AG04449 (cell line): ENCODE measurements at regions not wholly inside any gene's neighbourhood (a gene's known extent, or its start where the extent isn't known, plus 50 kb on each side); places are given as distances from the start of the nearest gene placed in this dataset.

ENCODE experiments used
- CTCF ChIA-PET: fragments of 350-600 bp; formaldehyde crosslinking; extraction: SDS; loops from one replicate; lab custom pipeline; 2021; ENCODE audit warnings: antibody characterized with exemption; lab: Yijun Ruan, JAX
- POLR2A ChIA-PET: fragments of 400-600, 350-600 bp; formaldehyde crosslinking; extraction: SDS; loops from one replicate; lab custom pipeline; 2020; ENCODE audit warnings: antibody characterized with exemption, inconsistent platforms; lab: Yijun Ruan, JAX
- DNase-seq: peaks from one replicate; pipeline ENCODE4 v3.0.0-alpha.2; 2010; ENCODE audit warnings: low read depth, low spot score
- H3K4me3 ChIP-seq: 2 replicates; pipeline ENCODE4 v1.5.1; 2011; ENCODE audit warnings: low read depth, mild to moderate bottlenecking, control low read depth, low read length
- CTCF ChIP-seq: IDR thresholded peaks from one replicate; pipeline ENCODE4 v1.5.1; 2011; ENCODE audit warnings: mild to moderate bottlenecking, moderate library complexity, low read length, control low read depth, inconsistent platforms; ENCODE audit not compliant: insufficient read depth; ENCODE audit errors: missing control alignments

- no peak for TF ChIP-seq CTCF
These were observed 249.5 kb downstream of the SQOR start for GRCh38 chr15:45884289-45884688.

DNA sequence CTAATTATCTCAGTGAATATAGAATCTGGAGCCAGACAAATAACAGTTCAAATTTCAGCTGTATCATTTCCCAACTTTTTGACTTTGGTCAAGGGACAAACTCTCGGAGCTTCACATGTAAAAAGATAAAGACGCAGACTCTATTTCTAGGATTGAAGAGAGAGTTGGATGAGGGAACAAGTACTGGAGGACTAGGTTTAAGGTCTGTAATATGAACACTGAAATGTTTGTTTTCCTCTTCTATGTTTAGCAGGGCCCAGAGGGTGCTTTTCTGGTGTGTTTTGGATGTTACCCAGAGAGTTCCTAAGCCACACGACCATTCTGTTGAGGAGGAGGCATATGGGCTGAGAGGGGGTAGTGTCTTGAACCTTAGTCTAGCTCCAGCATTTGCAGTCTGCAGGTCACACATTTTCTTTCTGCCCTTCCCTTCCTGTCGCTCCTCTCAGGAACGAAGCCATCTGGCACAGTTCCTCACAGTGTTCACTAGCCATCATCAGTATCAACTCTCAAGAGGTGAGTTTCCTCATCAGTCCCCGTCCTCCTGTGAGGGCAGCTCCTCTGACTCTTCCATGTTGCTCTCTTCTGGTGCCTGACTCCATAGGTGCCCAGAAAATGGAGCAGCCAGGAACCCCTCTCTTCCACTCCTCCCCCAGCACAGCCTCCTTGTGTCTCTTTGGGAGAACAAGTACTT lies 250.1 kb downstream of the SQOR start:
- no peak for TF ChIP-seq CTCF
- POLR2A ChIA-PET: no interaction called here
- CTCF ChIA-PET: no interaction called here
- DNase-seq: no peak
- no peak overlapping the region for H3K4me3 ChIP-seq

More at GRCh38 chr15:45884289-45884688, 249.5 kb downstream of the SQOR start:
- ChIA-PET POLR2A (no interaction called here), CTCF (no interaction called here)
- H3K4me3 ChIP-seq: no peak overlapping the region
- no peak for DNase-seq

DNA sequence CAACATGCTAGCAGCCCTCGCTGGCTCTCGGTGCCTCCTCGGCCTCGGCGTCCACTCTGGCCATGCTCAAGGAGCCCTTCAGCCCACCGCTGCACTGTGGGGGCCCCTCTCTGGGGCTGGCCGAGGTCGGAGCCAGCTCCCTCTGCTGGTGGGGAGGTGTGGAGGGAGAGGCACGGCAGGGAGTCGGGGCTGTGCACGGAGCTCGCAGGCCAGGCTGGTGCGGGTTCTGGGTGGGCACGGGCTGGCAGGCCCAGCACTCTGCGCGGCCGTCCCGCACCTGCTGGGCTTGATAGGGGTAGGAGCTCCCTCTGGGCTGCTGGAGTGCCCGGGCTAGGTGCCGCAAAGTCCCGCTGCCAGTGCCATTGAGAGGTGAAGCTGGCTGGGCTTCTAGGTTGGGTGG lies 251.0 kb downstream of the SQOR start:
- no peak overlapping the region for H3K4me3 ChIP-seq
- TF ChIP-seq CTCF: no peak
- DNase-seq: no peak
- CTCF ChIA-PET: no interaction called here
- POLR2A ChIA-PET: no interaction called here

DNA sequence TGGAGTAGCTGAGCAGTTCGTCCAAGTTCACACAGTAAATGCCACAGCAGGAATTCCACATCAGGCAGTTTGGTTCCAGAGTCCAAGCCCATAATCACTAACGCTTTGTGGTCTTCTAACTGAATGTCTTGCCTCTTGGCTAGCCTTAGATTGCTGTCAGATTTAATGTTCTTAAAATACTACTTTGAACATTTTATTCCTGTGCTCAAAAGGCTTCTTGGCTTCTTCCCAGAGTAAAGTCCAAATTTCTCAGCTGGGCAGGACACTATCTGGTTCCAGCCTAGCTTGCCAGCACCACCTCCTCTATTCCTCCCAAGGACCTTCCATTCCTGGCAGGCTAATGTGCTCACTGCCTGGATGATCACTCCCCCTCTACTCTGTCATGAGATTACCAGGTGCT lies 256.9 kb downstream of the SQOR start:
- ChIA-PET POLR2A (no interaction called here), CTCF (interaction anchor here (0.6 kb wide), 1 partner anchor 167 kb away, joined by 4 read pairs; no protein-coding TSS in a partner anchor)

DNA sequence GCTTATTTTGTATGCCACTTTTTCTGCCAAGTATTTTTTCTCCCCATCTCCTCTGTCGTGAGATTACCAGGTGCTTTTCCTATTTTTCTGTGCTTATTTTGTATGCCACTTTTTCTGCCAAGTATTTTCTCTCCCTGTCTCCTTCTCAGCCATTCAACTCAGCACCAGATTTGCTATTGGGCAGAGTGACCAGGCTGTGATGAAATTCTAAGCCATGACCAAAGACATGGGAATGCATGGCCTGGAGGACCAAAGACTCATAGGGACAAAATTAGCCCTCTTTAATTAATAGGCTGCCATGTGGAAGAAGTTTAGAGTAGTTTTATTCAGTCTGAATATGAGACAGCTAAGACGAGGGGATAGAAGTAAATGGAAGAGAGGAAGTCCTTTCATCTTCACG lies 257.4 kb downstream of the SQOR start:
- POLR2A ChIA-PET: no interaction called here
- no peak for DNase-seq

More for the DNA sequence above, 256.9 kb downstream of the SQOR start:
- no peak for DNase-seq
- no peak for TF ChIP-seq CTCF
- no peak overlapping the region for H3K4me3 ChIP-seq

More for the DNA sequence above, 257.4 kb downstream of the SQOR start:
- H3K4me3 ChIP-seq: no peak overlapping the region
- no peak for TF ChIP-seq CTCF
- CTCF ChIA-PET: interaction anchor here (0.6 kb wide), 1 partner anchor 168 kb away, joined by 4 read pairs; no protein-coding TSS in a partner anchor
